ENCODE measurements at regions not wholly inside any gene's neighbourhood (a gene's known extent, or its start where the extent isn't known, plus 50 kb on each side); places are given as distances from the start of the nearest gene placed in this dataset.

GRCh38 chr7:4450483-4450882, 231.6 kb upstream of the FOXK1 start:
- no peaks in the 10 kb centered on the region for H3K36me3 ChIP-seq (replicated peaks in 1 of 2; ENCODE audit: control insufficient read depth in 1 of 2, insufficient read depth in 2 of 2, low read length in 2 of 2)
- no peak for FAIRE-seq
- H2AFZ ChIP-seq (ENCODE audit: low read length) = no peak overlapping the region
- POLR2A ChIA-PET = no interaction called here
- no peak overlapping the region for H3K4me2 ChIP-seq (ENCODE audit: low read depth, low read length)
- peak; percentile 61; the same call in 2 of the 3 replicates for ATAC-seq
- H4K20me1 ChIP-seq (ENCODE audit: insufficient read depth, low read length) = no peaks in the 10 kb centered on the region
- H3K79me2 ChIP-seq (ENCODE audit: insufficient read depth, low read length) = no peaks in the 10 kb centered on the region
- DNase-seq (ENCODE audit: low spot score) = no peak
- H3K4me3 ChIP-seq (replicated peaks in 1 of 3; ENCODE audit: insufficient read depth in 1 of 3, low read depth in 2 of 3, low read length in 3 of 3) = no peak overlapping the region
- WGBS (ENCODE audit: low lambda C conversion rate) = 15% methylated on average over 2 of the region's 2 CpGs
- no peaks in the 10 kb centered on the region; a peak in 1 of 5 replicates for H3K27me3 ChIP-seq (ENCODE audit: control insufficient read depth in 1 of 2, insufficient read depth in 2 of 2, low read length in 2 of 2)
- no peak overlapping the region for H3K27ac ChIP-seq (ENCODE audit: extremely low read length, insufficient read depth, low read length)
- H3K4me1 ChIP-seq (ENCODE audit: insufficient read depth, low read length) = peaks cover 10% of the 10 kb centered on the region
- intact Hi-C loops (cut with micrococcal nuclease; ENCODE audit: unreplicated experiment) = no loop called here
- BruUV-seq (replicated peaks) = no TSS peak
- no peaks in the 10 kb centered on the region for H3K9me3 ChIP-seq (ENCODE audit: low read length)
- TF ChIP-seq NCOA5 (CRISPR knock-in tag; IDR thresholded peaks at IDR 0.05) (no peak), CTCF (CRISPR knock-in tag; IDR thresholded peaks at IDR 0.05) (peak; percentile 24; the same call in 1 of the 2 replicates), STAG1 (CRISPR knock-in tag; IDR thresholded peaks at IDR 0.05) (peak; percentile 18; the same call in 1 of the 2 replicates), MZF1 (CRISPR knock-in tag; IDR thresholded peaks at IDR 0.05; ENCODE audit: borderline replicate concordance) (no peak)
- in situ Hi-C loops (cut with HindIII; ENCODE audit: extremely low pct_ligation_motif_present, low pct_unique_long_range_greater_than_20kb) = no loop called here
- H3K9ac ChIP-seq (ENCODE audit: insufficient read depth, low read depth, low read length) = no peak overlapping the region
- CTCF ChIA-PET (ENCODE audit: low intra/inter-chr PET ratio, low total read pairs) = no interaction called here

- 95% methylated on average over 2 of the region's 2 CpGs for WGBS (ENCODE audit: low lambda C conversion rate)
- H3K79me2 ChIP-seq (ENCODE audit: insufficient read depth, low read length) = no peaks in the 10 kb centered on the region
- ATAC-seq (no peak), FAIRE-seq (no peak), DNase-seq (ENCODE audit: low spot score) (no peak)
- ChIA-PET POLR2A (no interaction called here), CTCF (ENCODE audit: low intra/inter-chr PET ratio, low total read pairs) (no interaction called here)
- TF ChIP-seq ZFP90 (CRISPR knock-in tag; IDR thresholded peaks at IDR 0.05; ENCODE audit: borderline replicate concordance) = no peak
- TF ChIP-seq PAWR (CRISPR knock-in tag; IDR thresholded peaks at IDR 0.05; ENCODE audit: borderline replicate concordance) = no peak
- TF ChIP-seq MAF1 (CRISPR knock-in tag; IDR thresholded peaks at IDR 0.05; ENCODE audit: borderline replicate concordance) = no peak
- no peak for TF ChIP-seq AHR (CRISPR knock-in tag; IDR thresholded peaks at IDR 0.05)
- no peak for TF ChIP-seq MED1 (CRISPR knock-in tag; IDR thresholded peaks at IDR 0.05)
- no peak for TF ChIP-seq CBFB (CRISPR knock-in tag; IDR thresholded peaks at IDR 0.05)
- no peak for TF ChIP-seq ZFY (CRISPR knock-in tag; IDR thresholded peaks at IDR 0.05)
- no peak overlapping the region for H3K9ac ChIP-seq (ENCODE audit: insufficient read depth, low read depth, low read length)
- H3K36me3 ChIP-seq (replicated peaks in 1 of 2; ENCODE audit: control insufficient read depth in 1 of 2, insufficient read depth in 2 of 2, low read length in 2 of 2) = no peaks in the 10 kb centered on the region
- in situ Hi-C loops (cut with HindIII; ENCODE audit: extremely low pct_ligation_motif_present, low pct_unique_long_range_greater_than_20kb) = no loop called here
- no peak overlapping the region for H3K27ac ChIP-seq (ENCODE audit: extremely low read length, insufficient read depth, low read length)
- H3K4me3 ChIP-seq (replicated peaks in 1 of 3; ENCODE audit: insufficient read depth in 1 of 3, low read depth in 2 of 3, low read length in 3 of 3) = no peak overlapping the region
- no peaks in the 10 kb centered on the region for H4K20me1 ChIP-seq (ENCODE audit: insufficient read depth, low read length)
- H3K4me2 ChIP-seq (ENCODE audit: low read depth, low read length) = no peak overlapping the region
- BruUV-seq (replicated peaks) = no TSS peak
- H3K27me3 ChIP-seq (ENCODE audit: control insufficient read depth in 1 of 2, insufficient read depth in 2 of 2, low read length in 2 of 2) = no peaks in the 10 kb centered on the region
- no peaks in the 10 kb centered on the region for H3K9me3 ChIP-seq (ENCODE audit: low read length)
- H3K4me1 ChIP-seq (ENCODE audit: insufficient read depth, low read length) = no peaks in the 10 kb centered on the region
- H2AFZ ChIP-seq (ENCODE audit: low read length) = no peak overlapping the region
- intact Hi-C loops (cut with micrococcal nuclease; ENCODE audit: unreplicated experiment) = no loop called here
Measured at GRCh38 chr7:4460597-4460996, 221.5 kb upstream of the FOXK1 start.

All from HepG2 (cell line).